ENCODE measurements at regions not wholly inside any gene's neighbourhood (a gene's known extent, or its start where the extent isn't known, plus 50 kb on each side); places are given as distances from the start of the nearest gene placed in this dataset.

- no peak for TF ChIP-seq EZH2 (IDR thresholded peaks at IDR 0.05; ENCODE audit: borderline replicate concordance)
- TF ChIP-seq CTCF (IDR thresholded peaks at IDR 0.05; ENCODE audit: poor library complexity): no peak
- no peak for TF ChIP-seq EZH2phosphoT487 (IDR thresholded peaks at IDR 0.05; ENCODE audit: low read depth, severe bottlenecking, unreplicated experiment)
Observed at GRCh38 chr5:13572163-13572562, 372.3 kb downstream of the DNAH5 start.

Data from hepatocyte (in vitro differentiated cells).